MCF 10A (cell line): ENCODE measurements at regions not wholly inside any gene's neighbourhood (a gene's known extent, or its start where the extent isn't known, plus 50 kb on each side); places are given as distances from the start of the nearest gene placed in this dataset.

Source experiments
- BruUV-seq: library from RNA; stranded (reverse); fragments of 400-500 nt; replicated peaks from 2 replicates; lab custom pipeline; 2021; lab: Mats Ljungman, UMichigan
- CTCF ChIA-PET: fragments of 300-600 bp; sonication (Branson Sonifier 250); formaldehyde crosslinking; extraction: SDS; loops from one replicate; lab custom pipeline; 2021; ENCODE audit warnings: antibody characterized with exemption, inconsistent platforms; lab: Yijun Ruan, JAX
- POLR2A ChIA-PET: fragments of 300-600, 350-650 bp; sonication (Branson Sonifier 250); formaldehyde crosslinking; extraction: SDS; loops from one replicate; lab custom pipeline; 2020; ENCODE audit warnings: antibody characterized with exemption, inconsistent platforms; lab: Yijun Ruan, JAX
- DNase-seq: peaks from one replicate; pipeline ENCODE4 v3.0.0-alpha.2; 2018; ENCODE audit not compliant: unreplicated experiment
- H3K27ac Mint-ChIP-seq: one replicate; pipeline ENCODE4 v1.8.0; 2022; ENCODE audit warnings: mild to moderate bottlenecking, low read depth, mixed read lengths; ENCODE audit not compliant: unreplicated experiment
- H3K27me3 Mint-ChIP-seq: one replicate; pipeline ENCODE4 v1.8.0; 2022; ENCODE audit warnings: mixed read lengths; ENCODE audit not compliant: insufficient read depth, unreplicated experiment
- H3K36me3 Mint-ChIP-seq: one replicate; pipeline ENCODE4 v1.8.0; 2022; ENCODE audit warnings: mild to moderate bottlenecking, moderate library complexity, mixed read lengths; ENCODE audit not compliant: insufficient read depth, unreplicated experiment
- H3K4me1 Mint-ChIP-seq: one replicate; pipeline ENCODE4 v1.8.0; 2022; ENCODE audit warnings: mixed read lengths; ENCODE audit not compliant: insufficient read depth, unreplicated experiment
- H3K4me3 Mint-ChIP-seq: one replicate; pipeline ENCODE4 v1.8.0; 2022; ENCODE audit warnings: mild to moderate bottlenecking, moderate library complexity, mixed read lengths; ENCODE audit not compliant: unreplicated experiment
- H3K9me3 Mint-ChIP-seq: one replicate; pipeline ENCODE4 v1.8.0; 2022; ENCODE audit warnings: mixed read lengths; ENCODE audit not compliant: unreplicated experiment
- CTCF ChIP-seq: fragments of 200-600 bp; IDR thresholded peaks from one replicate; pipeline ENCODE4 v1.8.0; 2022; ENCODE audit warnings: antibody characterized with exemption, mild to moderate bottlenecking; ENCODE audit not compliant: unreplicated experiment
- intact Hi-C: fragments of 100-400 bp; cut with micrococcal nuclease; formaldehyde crosslinking; loops from 2 replicates; pipeline ENCODE4 v1.14.1; 2022

GRCh38 chr15:31516874-31517273 lies 190.2 kb downstream of the KLF13 start:
- no peak for TF ChIP-seq CTCF
- ChIA-PET CTCF (no interaction called here), POLR2A (no interaction called here)
- no TSS peak for BruUV-seq
- no peak for DNase-seq
- intact Hi-C loops: no loop called here
- no peaks in the 10 kb centered on the region for H3K36me3 Mint-ChIP-seq
- H3K27ac Mint-ChIP-seq: no peak overlapping the region
- H3K27me3 Mint-ChIP-seq: peaks cover 12% of the 10 kb centered on the region
- no peaks in the 10 kb centered on the region for H3K9me3 Mint-ChIP-seq
- no peaks in the 10 kb centered on the region for H3K4me1 Mint-ChIP-seq
- H3K4me3 Mint-ChIP-seq: no peak overlapping the region

DNA sequence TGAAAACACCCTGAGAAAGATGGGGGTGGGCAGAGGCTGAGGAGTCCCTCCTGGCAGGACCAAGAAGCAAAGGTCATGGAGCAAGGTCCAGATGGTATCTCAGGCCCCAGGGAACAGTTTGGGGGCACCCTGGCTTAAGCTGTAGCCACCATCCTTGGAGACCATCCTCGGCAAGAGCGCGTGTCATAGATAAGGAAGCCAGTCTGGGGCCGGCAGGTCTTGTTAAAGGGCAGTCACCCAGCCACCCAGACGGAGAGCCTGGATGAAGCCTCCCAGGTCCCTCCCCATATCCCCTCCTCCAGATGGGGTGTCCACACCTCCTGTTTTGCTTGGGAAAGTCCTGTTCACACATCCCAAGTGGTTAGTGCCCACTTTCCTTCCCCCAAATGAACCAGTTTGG lies 191.1 kb downstream of the KLF13 start:
- intact Hi-C loops: no loop called here
- no TSS peak for BruUV-seq

GRCh38 chr15:31522028-31522427 lies 195.4 kb downstream of the KLF13 start:
- H3K4me1 Mint-ChIP-seq: no peaks in the 10 kb centered on the region
- H3K36me3 Mint-ChIP-seq: no peaks in the 10 kb centered on the region
- DNase-seq: no peak
- no peaks in the 10 kb centered on the region for H3K27me3 Mint-ChIP-seq
- no peak for TF ChIP-seq CTCF
- no peak overlapping the region for H3K27ac Mint-ChIP-seq
- BruUV-seq: no TSS peak
- ChIA-PET POLR2A (no interaction called here), CTCF (interaction anchor here (0.7 kb wide), 1 partner anchor 63 kb away, joined by 3 read pairs; no protein-coding TSS in a partner anchor)
- H3K4me3 Mint-ChIP-seq: no peak overlapping the region
- no peaks in the 10 kb centered on the region for H3K9me3 Mint-ChIP-seq
- intact Hi-C loops: no loop called here

More for the DNA sequence above, 191.1 kb downstream of the KLF13 start:
- no peaks in the 10 kb centered on the region for H3K4me1 Mint-ChIP-seq
- no peaks in the 10 kb centered on the region for H3K36me3 Mint-ChIP-seq
- H3K27ac Mint-ChIP-seq: no peak overlapping the region
- TF ChIP-seq CTCF: no peak
- no peak overlapping the region for H3K4me3 Mint-ChIP-seq
- H3K27me3 Mint-ChIP-seq: peaks cover 3% of the 10 kb centered on the region
- DNase-seq: no peak
- ChIA-PET POLR2A (no interaction called here), CTCF (interaction anchor here (0.5 kb wide), 1 partner anchor 27 kb away, joined by 4 read pairs; no protein-coding TSS in a partner anchor)
- H3K9me3 Mint-ChIP-seq: no peaks in the 10 kb centered on the region

DNA sequence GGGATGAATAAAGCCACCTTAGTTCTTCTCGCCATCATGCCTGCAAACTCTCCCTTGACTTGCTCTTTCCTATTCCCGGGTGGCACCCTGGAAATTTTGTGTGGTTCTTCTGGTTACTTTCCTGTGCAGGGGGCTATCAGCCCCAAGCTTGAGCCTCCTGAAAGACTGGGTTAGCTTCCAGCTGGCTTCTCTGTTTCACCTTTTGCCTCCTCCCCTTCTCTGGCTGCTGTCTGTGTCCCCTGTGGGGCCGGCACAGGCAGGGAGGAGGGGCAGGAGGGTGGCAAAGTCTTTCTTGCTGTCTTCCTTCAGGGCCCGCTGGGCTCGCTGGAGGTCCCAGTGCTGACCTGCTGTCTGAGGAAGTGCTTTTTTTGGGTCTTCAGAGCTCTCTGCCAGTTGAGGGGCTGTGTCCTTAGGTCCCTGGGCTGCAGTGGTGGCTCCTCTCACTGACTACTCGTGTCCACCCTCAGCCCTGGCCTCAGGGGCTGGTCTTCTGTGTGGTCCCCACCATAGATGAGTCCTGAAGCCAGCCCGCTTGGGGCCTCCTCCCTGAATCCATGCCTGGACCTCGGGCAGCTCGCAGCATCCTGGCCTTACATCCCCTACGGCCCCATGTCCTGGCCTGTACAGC lies 196.5 kb downstream of the KLF13 start:
- POLR2A ChIA-PET: no interaction called here
- Mint-ChIP-seq H3K4me1 (no peaks in the 10 kb centered on the region), H3K27me3 (no peaks in the 10 kb centered on the region), H3K4me3 (no peak overlapping the region), H3K27ac (no peak overlapping the region), H3K36me3 (no peaks in the 10 kb centered on the region), H3K9me3 (no peaks in the 10 kb centered on the region)
- CTCF ChIA-PET: interaction anchor here (1.1 kb wide), 1 partner anchor 455 kb away, joined by 3 read pairs; no protein-coding TSS in a partner anchor
- intact Hi-C loops: no loop called here
- no peak for TF ChIP-seq CTCF
- BruUV-seq: no TSS peak
- DNase-seq: no peak
